DND-41 (cell line): ENCODE measurements at regions not wholly inside any gene's neighbourhood (a gene's known extent, or its start where the extent isn't known, plus 50 kb on each side); places are given as distances from the start of the nearest gene placed in this dataset.

Experiments used
- ATAC-seq: fragments of 200-7000 bp; cut with Tn5 transposase; 3 replicates; pipeline ENCODE4 v1.9.1; 2021; ENCODE audit warnings: low read depth; ENCODE audit not compliant: insufficient read depth
- DNase-seq: peaks from one replicate; pipeline ENCODE4 v3.0.0-alpha.2; 2020
- H2AFZ ChIP-seq: 2 replicates; pipeline ENCODE4 v1.6.0; 2012; ENCODE audit warnings: low read depth, low read length
- H3K27ac ChIP-seq: 2 replicates; pipeline ENCODE4 v1.5.1; 2012; ENCODE audit warnings: low read length, inconsistent platforms
- H3K27me3 ChIP-seq: fragments of 200-600 bp; sonication (generic); 2 replicates; pipeline ENCODE4 v1.6.0; 2012; ENCODE audit warnings: low read length, mild to moderate bottlenecking, inconsistent platforms; ENCODE audit not compliant: insufficient read depth, poor library complexity
- H3K36me3 ChIP-seq: 2 replicates; pipeline ENCODE4 v1.5.1; 2012; ENCODE audit warnings: low read length, inconsistent platforms; ENCODE audit not compliant: insufficient read depth
- H3K4me1 ChIP-seq: 2 replicates; pipeline ENCODE4 v1.5.1; 2012; ENCODE audit warnings: mild to moderate bottlenecking, low read length; ENCODE audit not compliant: insufficient read depth
- H3K4me2 ChIP-seq: 2 replicates; pipeline ENCODE4 v1.6.0; 2012; ENCODE audit warnings: mild to moderate bottlenecking, moderate library complexity, low read length, inconsistent platforms; ENCODE audit not compliant: insufficient read depth
- H3K4me3 ChIP-seq, 2 experiments: fragments of 200-600 bp in 1 of 2; shearing (Covaris generic) in 1 of 2; 2 replicates each; pipeline ENCODE4 v1.5.1; 2012 to 2016; ENCODE audit warnings: inconsistent platforms in 2 of 2, low read length in 2 of 2, mild to moderate bottlenecking in 2 of 2, low read depth in 1 of 2, moderate library complexity in 1 of 2
- H3K79me2 ChIP-seq: 2 replicates; pipeline ENCODE4 v1.6.0; 2012; ENCODE audit warnings: low read length, inconsistent platforms; ENCODE audit not compliant: insufficient read depth
- H3K9ac ChIP-seq: 2 replicates; pipeline ENCODE4 v1.6.0; 2012; ENCODE audit warnings: low read depth, mild to moderate bottlenecking, inconsistent platforms, low read length, moderate library complexity
- H3K9me3 ChIP-seq: 2 replicates; pipeline ENCODE4 v1.5.1; 2012; ENCODE audit warnings: low read length, moderate library complexity, mild to moderate bottlenecking, inconsistent platforms; ENCODE audit not compliant: insufficient read depth, severe bottlenecking
- H4K20me1 ChIP-seq: 2 replicates; pipeline ENCODE4 v1.6.0; 2012; ENCODE audit warnings: low read length; ENCODE audit not compliant: insufficient read depth
- CTCF ChIP-seq: IDR thresholded peaks from 2 replicates; pipeline ENCODE4 v1.5.1; 2012; ENCODE audit warnings: borderline replicate concordance, low read length, moderate library complexity, mild to moderate bottlenecking; ENCODE audit not compliant: poor library complexity, severe bottlenecking; ENCODE audit errors: extremely low read depth
- EZH2 ChIP-seq: IDR thresholded peaks from 3 replicates; pipeline ENCODE4 v1.6.1; 2012; ENCODE audit warnings: borderline replicate concordance, low read depth, mild to moderate bottlenecking, moderate library complexity, low read length, inconsistent platforms; ENCODE audit not compliant: severe bottlenecking

DNA sequence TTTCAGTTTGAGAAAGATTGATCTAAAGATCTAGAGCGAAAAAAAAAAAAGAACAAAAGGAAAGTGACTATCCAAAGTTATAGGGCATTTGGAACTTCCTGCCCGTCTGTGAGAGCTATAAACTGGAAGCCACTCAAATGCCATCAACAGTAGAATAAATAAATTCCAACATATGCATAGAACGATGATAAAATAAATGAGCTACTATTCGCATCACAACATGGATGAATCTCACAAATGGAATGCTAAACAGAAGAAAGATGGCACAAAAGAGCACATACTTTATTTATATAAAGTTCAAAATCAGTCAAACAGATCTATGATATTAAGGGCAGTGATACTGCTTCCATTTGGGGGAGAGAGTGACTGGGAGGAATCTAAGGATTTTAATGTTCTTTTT is 128.8 kb downstream of the TTC32 start:
- H3K27me3 ChIP-seq = no peaks in the 10 kb centered on the region
- no peaks in the 10 kb centered on the region for H4K20me1 ChIP-seq
- H3K4me2 ChIP-seq = no peak overlapping the region
- no peak overlapping the region for H3K27ac ChIP-seq
- no peaks in the 10 kb centered on the region for H3K9me3 ChIP-seq
- H3K4me3 ChIP-seq = no peak overlapping the region
- no peaks in the 10 kb centered on the region for H3K36me3 ChIP-seq
- H3K4me1 ChIP-seq = no peaks in the 10 kb centered on the region
- no peak overlapping the region for H3K9ac ChIP-seq
- TF ChIP-seq EZH2 = no peak
- DNase-seq (no peak), ATAC-seq (no peak)
- no peaks in the 10 kb centered on the region for H3K79me2 ChIP-seq
- H2AFZ ChIP-seq = no peak overlapping the region

DNA sequence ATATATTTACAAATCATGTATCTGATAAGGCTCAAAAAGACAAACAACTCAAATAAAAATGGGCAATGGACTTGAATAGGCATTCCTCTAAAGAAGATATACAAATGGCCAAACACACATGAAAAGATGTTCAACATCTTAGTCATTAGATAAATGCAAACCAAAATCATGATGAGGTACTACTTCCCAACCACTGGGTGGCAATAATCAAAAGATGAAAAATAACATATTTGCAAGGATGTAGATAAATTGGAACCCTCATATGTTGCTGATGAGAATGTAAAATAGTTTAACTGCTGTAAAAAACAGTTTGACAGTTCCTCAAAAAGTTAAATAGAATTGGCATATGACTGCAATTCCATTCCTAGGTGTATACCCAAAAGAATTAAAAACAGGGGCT is 132.3 kb downstream of the TTC32 start:
- DNase-seq = no peak
- TF ChIP-seq CTCF = peak; percentile 17
- TF ChIP-seq EZH2 = no peak
- H3K79me2 ChIP-seq = no peaks in the 10 kb centered on the region

DNA sequence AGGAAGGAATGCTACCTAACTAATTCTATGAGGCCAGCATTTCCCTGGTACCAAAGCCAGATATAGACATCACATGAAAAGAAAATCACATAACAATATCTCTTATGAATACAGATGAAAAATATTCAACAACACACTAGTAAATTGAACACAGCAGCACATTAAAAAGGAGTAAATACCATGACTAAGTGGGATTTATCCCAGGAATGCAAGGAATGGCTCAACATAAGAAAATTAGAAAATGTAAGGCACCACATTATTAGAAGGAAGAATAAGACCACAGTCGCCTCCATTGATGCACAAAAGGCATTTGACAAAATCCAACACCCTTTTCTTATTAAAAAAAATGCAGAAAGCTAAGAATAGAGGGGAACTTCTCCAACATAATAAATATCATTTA is 133.9 kb downstream of the TTC32 start:
- H3K9ac ChIP-seq = no peak overlapping the region
- no peak overlapping the region for H3K27ac ChIP-seq
- DNase-seq = no peak
- H3K36me3 ChIP-seq = no peaks in the 10 kb centered on the region
- TF ChIP-seq EZH2 (no peak), CTCF (no peak)
- H2AFZ ChIP-seq = no peak overlapping the region
- no peaks in the 10 kb centered on the region for H4K20me1 ChIP-seq
- no peak overlapping the region for H3K4me3 ChIP-seq
- no peak overlapping the region for H3K4me2 ChIP-seq
- H3K9me3 ChIP-seq = no peaks in the 10 kb centered on the region
- no peak for ATAC-seq
- no peaks in the 10 kb centered on the region for H3K4me1 ChIP-seq
- no peaks in the 10 kb centered on the region for H3K79me2 ChIP-seq
- no peaks in the 10 kb centered on the region for H3K27me3 ChIP-seq

More for the DNA sequence above, 132.3 kb downstream of the TTC32 start:
- H3K27ac ChIP-seq = no peak overlapping the region
- H3K27me3 ChIP-seq = no peaks in the 10 kb centered on the region
- ATAC-seq = no peak
- H3K4me1 ChIP-seq = no peaks in the 10 kb centered on the region
- H3K4me2 ChIP-seq = no peak overlapping the region
- no peaks in the 10 kb centered on the region for H3K36me3 ChIP-seq
- H3K9ac ChIP-seq = no peak overlapping the region
- H2AFZ ChIP-seq = no peak overlapping the region
- no peak overlapping the region for H3K4me3 ChIP-seq
- H3K9me3 ChIP-seq = no peaks in the 10 kb centered on the region
- H4K20me1 ChIP-seq = no peaks in the 10 kb centered on the region

DNA sequence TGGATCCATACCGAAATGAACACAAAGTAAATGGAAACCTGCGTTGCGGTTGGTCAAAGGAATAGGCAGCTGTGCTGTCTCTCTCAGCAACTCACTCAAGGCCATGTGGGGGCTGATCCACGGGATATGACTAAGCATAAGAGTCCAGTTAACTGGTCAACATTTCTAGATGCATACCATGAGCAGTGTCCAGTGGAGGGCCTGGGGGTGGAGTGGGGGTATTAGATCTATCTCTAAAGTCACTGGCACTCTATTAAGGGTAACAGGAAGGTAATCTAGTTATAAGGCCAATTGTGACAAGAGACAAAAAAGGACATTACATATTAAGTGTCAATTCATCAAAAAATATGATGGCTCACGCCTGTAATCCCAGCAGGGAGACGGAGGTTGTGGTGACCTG is 136.8 kb downstream of the TTC32 start:
- TF ChIP-seq CTCF (no peak), EZH2 (no peak)
- Histone ChIP-seq H3K27me3 (no peaks in the 10 kb centered on the region), H3K27ac (no peak overlapping the region), H3K4me1 (no peaks in the 10 kb centered on the region), H3K36me3 (no peaks in the 10 kb centered on the region), H4K20me1 (no peaks in the 10 kb centered on the region), H3K9ac (no peak overlapping the region), H3K4me3 (no peak overlapping the region), H3K4me2 (no peak overlapping the region), H3K9me3 (no peaks in the 10 kb centered on the region), H3K79me2 (no peaks in the 10 kb centered on the region), H2AFZ (no peak overlapping the region)
- ATAC-seq (no peak), DNase-seq (no peak)
